Peyer's patch (tissue), 4 donors: ENCODE measurements at regions not wholly inside any gene's neighbourhood (a gene's known extent, or its start where the extent isn't known, plus 50 kb on each side); places are given as distances from the start of the nearest gene placed in this dataset.

Experiments
- CTCF ChIP-seq, 6 experiments: fragments of 450-650 bp in 4 of 6; fragments of 200-600 bp in 2 of 6; sonication (generic) in 1 of 6; IDR thresholded peaks; one replicate each; pipeline ENCODE4 v1.5.1; 2017 to 2019; ENCODE audit warnings: antibody characterized with exemption in 6 of 6, mild to moderate bottlenecking in 3 of 6, moderate library complexity in 1 of 6
- POLR2A ChIP-seq, 2 donors: fragments of 450-650 bp; IDR thresholded peaks; one replicate each; pipeline ENCODE4 v1.5.1; 2017; ENCODE audit warnings: antibody characterized with exemption in 2 of 2, mild to moderate bottlenecking in 2 of 2, moderate library complexity in 2 of 2

GRCh38 chr2:226414335-226414734 lies 385.3 kb downstream of the IRS1 start:
- TF ChIP-seq CTCF (IDR thresholded peaks at IDR 0.05), result no peak
- no peak for TF ChIP-seq POLR2A (IDR thresholded peaks at IDR 0.05)
